Tibial nerve (tissue), 4 donors: ENCODE measurements at regions not wholly inside any gene's neighbourhood (a gene's known extent, or its start where the extent isn't known, plus 50 kb on each side); places are given as distances from the start of the nearest gene placed in this dataset.
"Not testable (repeated sequence)": the region's sequence is repeated elsewhere in the genome, so short reads cannot be mapped to it uniquely, and the experiment has no call there.

Experiments used
- DNase-seq, 2 donors: peaks; one replicate each; pipeline ENCODE4 v3.0.0-alpha.2; 2019; ENCODE audit warnings: low spot score in 2 of 2
- H3K27ac ChIP-seq, 4 donors: fragments of 200-600 bp; sonication (generic) in 3 of 4; one replicate each; pipeline ENCODE4 v1.5.1; 2017 to 2019; ENCODE audit warnings: mild to moderate bottlenecking in 1 of 4
- H3K27me3 ChIP-seq, 2 donors: fragments of 200-600 bp; sonication (generic) in 1 of 2; one replicate each; pipeline versions ENCODE4 v1.5.1 to v1.6.0; 2017 to 2019
- H3K36me3 ChIP-seq, 3 donors: fragments of 200-600 bp; sonication (generic); one replicate each; pipeline ENCODE4 v1.5.1; 2018 to 2019
- H3K4me1 ChIP-seq, 4 donors: fragments of 200-600 bp; sonication (generic) in 3 of 4; one replicate each; pipeline ENCODE4 v1.5.1; 2017 to 2019
- H3K4me3 ChIP-seq, 4 donors: fragments of 200-600 bp; sonication (generic) in 3 of 4; one replicate each; pipeline ENCODE4 v1.5.1; 2017 to 2019; ENCODE audit warnings: mild to moderate bottlenecking in 1 of 4, moderate library complexity in 1 of 4
- H3K9me3 ChIP-seq, 4 donors: fragments of 200-600 bp; sonication (generic) in 3 of 4; one replicate each; pipeline ENCODE4 v1.5.1; 2017 to 2019
- CTCF ChIP-seq, 5 experiments: fragments of 200-600 bp in 3 of 5; fragments of 450-650 bp in 2 of 5; sonication (generic) in 3 of 5; IDR thresholded peaks; one replicate each; pipeline ENCODE4 v1.5.1; 2016 to 2019; ENCODE audit warnings: antibody characterized with exemption in 5 of 5, mild to moderate bottlenecking in 3 of 5, moderate library complexity in 2 of 5
- EP300 ChIP-seq, 2 donors: sonication (generic); formaldehyde crosslinking; IDR thresholded peaks; one replicate each; pipeline ENCODE4 v1.6.1; 2017; ENCODE audit warnings: antibody characterized with exemption in 2 of 2, mild to moderate bottlenecking in 1 of 2
- POLR2A ChIP-seq, 2 donors: fragments of 450-650 bp; IDR thresholded peaks; one replicate each; pipeline ENCODE4 v1.6.1; 2017; ENCODE audit warnings: antibody characterized with exemption in 2 of 2, mild to moderate bottlenecking in 2 of 2, moderate library complexity in 2 of 2
- WGBS, 2 donors: methylation state at CpG; one replicate each; pipeline ENCODE4 v1.1.5; 2018; 5-methylcytosine and 5-hydroxymethylcytosine counted together

DNA sequence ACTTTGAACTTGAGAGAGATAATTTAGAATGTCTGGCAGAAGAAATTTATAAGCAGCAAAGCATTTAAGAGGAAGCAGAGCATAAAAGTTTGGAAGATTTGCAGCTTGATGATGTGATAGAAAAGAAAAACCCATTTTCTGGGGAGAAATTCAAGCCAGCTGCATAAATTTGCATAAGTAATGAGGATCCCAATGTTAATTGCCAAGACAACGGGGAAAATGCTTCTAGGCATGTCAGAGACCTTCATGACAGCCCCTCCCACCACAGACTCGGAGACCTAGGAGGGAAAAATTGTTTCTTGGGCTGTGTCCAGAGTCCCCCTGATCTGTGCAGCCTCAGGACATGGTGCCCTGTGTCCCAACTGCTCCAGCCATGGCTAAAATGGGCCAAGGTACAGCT lies 263.6 kb upstream of the POT1 start:
- WGBS, 2 donors = 57 to 70% methylated on average over 2 of the region's 2 CpGs
- H3K27me3 ChIP-seq = no peaks in the 10 kb centered on the region

DNA sequence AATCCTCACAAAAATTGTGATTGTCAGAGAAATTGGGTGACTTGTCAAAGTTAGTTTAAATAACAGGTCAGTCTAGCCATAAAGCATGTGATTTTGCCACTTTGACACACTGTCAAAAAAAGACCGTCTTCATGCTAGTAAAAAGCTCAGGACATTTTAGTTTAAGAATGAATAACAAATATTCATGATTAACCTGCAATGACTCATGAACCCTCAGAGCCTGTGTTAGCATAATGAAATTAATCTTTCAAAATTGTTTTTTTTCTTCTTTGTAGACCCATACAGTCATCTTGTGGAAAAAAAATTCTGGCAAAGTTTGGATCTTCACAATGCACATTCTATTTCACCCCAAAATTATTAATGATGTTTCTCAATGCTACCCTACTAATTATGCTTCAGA lies 255.2 kb upstream of the POT1 start:
- no peak for TF ChIP-seq CTCF (IDR thresholded peaks at IDR 0.05)
- no peak for TF ChIP-seq EP300 (IDR thresholded peaks at IDR 0.05)
- no peak for TF ChIP-seq POLR2A (IDR thresholded peaks at IDR 0.05)
- WGBS, 2 donors = 80 to 86% methylated on average over 1 of the region's 1 CpG
- peaks cover 0 to 4% (median 0%) of the 10 kb centered on the region in 4 donors for H3K9me3 ChIP-seq
- no peaks in the 10 kb centered on the region for H3K27me3 ChIP-seq
- no peaks in the 10 kb centered on the region for H3K36me3 ChIP-seq
- H3K4me1 ChIP-seq = no peaks in the 10 kb centered on the region
- H3K4me3 ChIP-seq = no peak overlapping the region
- H3K27ac ChIP-seq = no peak overlapping the region
- DNase-seq = no peak

More for the DNA sequence above, 263.6 kb upstream of the POT1 start:
- no peaks in the 10 kb centered on the region for H3K36me3 ChIP-seq
- no peak overlapping the region for H3K4me3 ChIP-seq
- peaks cover 0 to 5% (median 0%) of the 10 kb centered on the region in 4 donors for H3K9me3 ChIP-seq
- no peak for DNase-seq
- H3K27ac ChIP-seq = no peak overlapping the region
- H3K4me1 ChIP-seq = no peaks in the 10 kb centered on the region
- no peak for TF ChIP-seq EP300 (IDR thresholded peaks at IDR 0.05)

- 97 to 99% methylated on average over 24 to 26 of the region's 26 CpGs for WGBS, 2 donors
- DNase-seq, H3K9me3 ChIP-seq: not testable (repeated sequence)
Observed at GRCh38 chr7:125181569-125182267, 252.1 kb upstream of the POT1 start.

DNA sequence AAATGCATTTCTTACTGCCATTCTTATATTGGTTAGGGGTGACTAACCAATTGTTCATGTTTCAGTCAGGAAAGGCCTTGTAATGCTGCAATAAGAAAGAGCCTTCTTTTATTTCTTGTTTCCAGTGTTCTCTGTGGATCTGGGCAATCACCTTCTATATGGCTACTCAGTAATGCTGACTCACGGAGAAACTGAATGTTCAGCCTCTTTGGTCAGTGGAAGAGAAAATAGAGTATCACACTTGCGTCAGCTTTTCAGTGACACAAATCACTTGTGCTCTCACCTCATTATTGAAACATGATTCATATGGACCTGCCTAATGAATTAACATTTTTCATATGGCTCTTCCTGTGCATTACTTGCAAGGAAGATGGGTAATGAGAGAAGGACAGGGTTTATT lies 243.9 kb upstream of the POT1 start:
- H3K36me3 ChIP-seq = no peaks in the 10 kb centered on the region
- WGBS, 2 donors = 77 to 85% methylated on average over 2 of the region's 2 CpGs
- H3K4me3 ChIP-seq = no peak overlapping the region
- no peak for DNase-seq
- H3K4me1 ChIP-seq = no peaks in the 10 kb centered on the region
- no peak for TF ChIP-seq POLR2A (IDR thresholded peaks at IDR 0.05)
- TF ChIP-seq EP300 (IDR thresholded peaks at IDR 0.05) = no peak
- TF ChIP-seq CTCF (IDR thresholded peaks at IDR 0.05) = no peak
- H3K27ac ChIP-seq = no peak overlapping the region
- H3K9me3 ChIP-seq = peaks cover 0 to 5% (median 0%) of the 10 kb centered on the region in 4 donors
- H3K27me3 ChIP-seq = no peaks in the 10 kb centered on the region

More at GRCh38 chr7:125181569-125182267, 252.1 kb upstream of the POT1 start:
- not testable (repeated sequence) for H3K36me3 ChIP-seq, H3K4me3 ChIP-seq, H3K27me3 ChIP-seq, H3K4me1 ChIP-seq, H3K27ac ChIP-seq

DNA sequence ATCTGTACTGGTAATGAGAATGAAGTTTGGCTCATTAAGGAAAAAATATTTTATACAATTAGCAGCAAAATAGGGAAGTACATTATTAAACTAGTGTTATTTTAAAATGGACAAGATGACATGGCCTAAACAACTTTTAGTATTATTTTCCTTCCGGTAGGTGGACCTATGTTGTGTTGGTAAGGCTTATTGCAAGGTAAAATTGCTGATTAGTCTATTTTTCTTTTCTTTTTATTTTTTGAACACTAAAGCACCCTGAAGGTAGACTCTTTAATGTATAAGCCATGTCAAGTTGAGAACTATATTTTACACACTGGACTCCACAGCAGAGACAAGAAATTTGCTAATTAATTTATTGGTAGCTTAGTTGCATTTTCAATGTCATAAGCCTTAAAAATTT lies 239.5 kb upstream of the POT1 start:
- no peaks in the 10 kb centered on the region for H3K9me3 ChIP-seq
- no peaks in the 10 kb centered on the region for H3K4me1 ChIP-seq
- no peak overlapping the region for H3K27ac ChIP-seq
- no peaks in the 10 kb centered on the region for H3K36me3 ChIP-seq
- WGBS, 2 donors = 96 to 97% methylated on average over 1 of the region's 1 CpG
- no peak overlapping the region for H3K4me3 ChIP-seq
- no peaks in the 10 kb centered on the region for H3K27me3 ChIP-seq
- DNase-seq = no peak
- TF ChIP-seq CTCF (IDR thresholded peaks at IDR 0.05) (no peak), EP300 (IDR thresholded peaks at IDR 0.05) (no peak), POLR2A (IDR thresholded peaks at IDR 0.05) (no peak)

GRCh38 chr7:125154930-125155329 lies 225.3 kb upstream of the POT1 start:
- 89 to 98% methylated on average over 1 of the region's 1 CpG for WGBS, 2 donors
- no peak overlapping the region for H3K4me3 ChIP-seq
- no peak overlapping the region for H3K27ac ChIP-seq
- DNase-seq = no peak
- H3K4me1 ChIP-seq = no peaks in the 10 kb centered on the region
- no peaks in the 10 kb centered on the region for H3K36me3 ChIP-seq
- no peak for TF ChIP-seq CTCF (IDR thresholded peaks at IDR 0.05)
- no peak for TF ChIP-seq POLR2A (IDR thresholded peaks at IDR 0.05)
- TF ChIP-seq EP300 (IDR thresholded peaks at IDR 0.05) = no peak
- H3K27me3 ChIP-seq = no peaks in the 10 kb centered on the region
- H3K9me3 ChIP-seq = peaks cover 0 to 2% (median 0%) of the 10 kb centered on the region in 4 donors
